KMS-11 (cell line): ENCODE measurements at regions not wholly inside any gene's neighbourhood (a gene's known extent, or its start where the extent isn't known, plus 50 kb on each side); places are given as distances from the start of the nearest gene placed in this dataset.

Source experiments
- H2AFZ ChIP-seq: fragments of 200-600 bp; sonication (generic); 2 replicates; pipeline ENCODE4 v1.6.1; 2016; ENCODE audit warnings: antibody characterized with exemption, mixed run types, low read depth
- H3K27ac ChIP-seq: fragments of 200-600 bp; sonication (generic); 2 replicates; pipeline ENCODE4 v1.6.1; 2016; ENCODE audit warnings: mild to moderate bottlenecking, mixed run types
- H3K27me3 ChIP-seq: fragments of 200-600 bp; sonication (generic); 2 replicates; pipeline ENCODE4 v1.6.1; 2017; ENCODE audit warnings: mild to moderate bottlenecking, low read depth, mixed run types, moderate library complexity; ENCODE audit not compliant: insufficient read depth
- H3K36me3 ChIP-seq: fragments of 200-600 bp; sonication (generic); 2 replicates; pipeline ENCODE4 v1.6.1; 2017; ENCODE audit warnings: mild to moderate bottlenecking, mixed run types; ENCODE audit not compliant: insufficient read depth
- H3K4me1 ChIP-seq: fragments of 200-600 bp; sonication (generic); 2 replicates; pipeline ENCODE4 v1.6.1; 2016; ENCODE audit warnings: mild to moderate bottlenecking, low read depth, mixed run types; ENCODE audit not compliant: poor library complexity, severe bottlenecking
- H3K4me2 ChIP-seq: fragments of 200-600 bp; sonication (generic); 2 replicates; pipeline ENCODE4 v1.7.0; 2016; ENCODE audit warnings: mild to moderate bottlenecking, mixed run types
- H3K4me3 ChIP-seq: fragments of 200-600 bp; sonication (generic); IDR thresholded peaks from 2 replicates; pipeline ENCODE4 v1.6.1; 2017; ENCODE audit warnings: low read depth, low read length, mixed read lengths; ENCODE audit not compliant: insufficient read depth
- H3K79me2 ChIP-seq: fragments of 200-600 bp; sonication (generic); 2 replicates; pipeline ENCODE4 v1.6.1; 2016; ENCODE audit warnings: low read depth, mixed run types; ENCODE audit not compliant: insufficient read depth
- H3K9ac ChIP-seq: fragments of 200-600 bp; sonication (generic); 2 replicates; pipeline ENCODE4 v1.6.1; 2016; ENCODE audit warnings: mild to moderate bottlenecking, mixed run types
- H4K20me1 ChIP-seq: fragments of 200-600 bp; sonication (generic); 2 replicates; pipeline ENCODE4 v1.6.1; 2016; ENCODE audit warnings: mild to moderate bottlenecking, mixed run types; ENCODE audit not compliant: insufficient read depth
- TF ChIP-seq, protein P1 (sequence below): fragments of 200-600 bp; sonication (generic); conservative IDR thresholded peaks from 2 replicates; pipeline ENCODE4 v1.6.1; 2017; ENCODE audit warnings: low read depth, mild to moderate bottlenecking, antibody characterized with exemption, low read length, moderate library complexity, mixed read lengths

DNA sequence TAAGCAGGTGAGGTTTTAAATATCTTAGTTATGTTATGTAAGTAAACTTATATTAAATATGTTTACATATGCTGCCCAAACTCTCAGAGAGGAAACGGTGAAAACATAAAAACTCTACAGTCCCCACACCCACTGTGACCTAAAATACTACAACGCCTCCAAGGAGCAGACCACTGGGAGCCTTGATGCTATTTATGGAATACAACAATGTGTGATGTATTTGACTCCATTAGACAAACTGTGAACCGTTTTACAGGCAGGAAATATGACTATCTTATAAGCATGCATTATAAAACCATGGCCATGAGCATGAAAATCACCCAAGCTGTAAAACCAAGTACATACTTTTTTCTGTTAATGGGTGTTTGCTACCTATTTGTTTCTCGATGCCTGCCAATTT lies 379.5 kb upstream of the TBL1XR1 start:
- H3K79me2 ChIP-seq = no peaks in the 10 kb centered on the region
- no peak overlapping the region for H3K9ac ChIP-seq
- no peaks in the 10 kb centered on the region for H3K27me3 ChIP-seq
- no peaks in the 10 kb centered on the region for H3K4me1 ChIP-seq
- no peak overlapping the region for H3K4me2 ChIP-seq
- no peak overlapping the region for H2AFZ ChIP-seq
- no peak overlapping the region for H3K27ac ChIP-seq
- H3K4me3 ChIP-seq = no peak overlapping the region
- no peaks in the 10 kb centered on the region for H4K20me1 ChIP-seq
- H3K36me3 ChIP-seq = no peaks in the 10 kb centered on the region
- TF ChIP-seq, protein P1, sequence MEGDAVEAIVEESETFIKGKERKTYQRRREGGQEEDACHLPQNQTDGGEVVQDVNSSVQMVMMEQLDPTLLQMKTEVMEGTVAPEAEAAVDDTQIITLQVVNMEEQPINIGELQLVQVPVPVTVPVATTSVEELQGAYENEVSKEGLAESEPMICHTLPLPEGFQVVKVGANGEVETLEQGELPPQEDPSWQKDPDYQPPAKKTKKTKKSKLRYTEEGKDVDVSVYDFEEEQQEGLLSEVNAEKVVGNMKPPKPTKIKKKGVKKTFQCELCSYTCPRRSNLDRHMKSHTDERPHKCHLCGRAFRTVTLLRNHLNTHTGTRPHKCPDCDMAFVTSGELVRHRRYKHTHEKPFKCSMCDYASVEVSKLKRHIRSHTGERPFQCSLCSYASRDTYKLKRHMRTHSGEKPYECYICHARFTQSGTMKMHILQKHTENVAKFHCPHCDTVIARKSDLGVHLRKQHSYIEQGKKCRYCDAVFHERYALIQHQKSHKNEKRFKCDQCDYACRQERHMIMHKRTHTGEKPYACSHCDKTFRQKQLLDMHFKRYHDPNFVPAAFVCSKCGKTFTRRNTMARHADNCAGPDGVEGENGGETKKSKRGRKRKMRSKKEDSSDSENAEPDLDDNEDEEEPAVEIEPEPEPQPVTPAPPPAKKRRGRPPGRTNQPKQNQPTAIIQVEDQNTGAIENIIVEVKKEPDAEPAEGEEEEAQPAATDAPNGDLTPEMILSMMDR = no peak

DNA sequence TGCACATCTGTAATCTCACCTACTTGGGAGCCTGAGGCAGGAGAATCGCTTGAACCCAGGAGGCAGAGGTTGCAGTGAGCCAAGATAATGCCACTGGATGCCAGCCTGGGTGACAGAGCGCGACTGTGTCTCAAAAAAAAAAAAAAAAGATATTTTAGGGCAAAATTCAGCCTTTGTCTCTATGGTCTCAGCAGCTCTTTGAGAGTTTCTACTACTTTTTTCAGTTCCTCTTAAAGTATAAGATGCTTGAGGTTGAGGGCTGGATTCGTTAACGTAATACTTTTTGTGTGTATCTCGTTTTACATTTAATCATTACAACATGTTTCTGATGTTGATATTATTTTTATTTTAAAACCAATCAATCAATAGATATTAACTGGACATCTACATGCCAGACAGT lies 381.2 kb upstream of the TBL1XR1 start:
- no peaks in the 10 kb centered on the region for H3K79me2 ChIP-seq
- no peak overlapping the region for H3K9ac ChIP-seq
- TF ChIP-seq, protein P1 = no peak
- no peak overlapping the region for H3K4me2 ChIP-seq
- no peaks in the 10 kb centered on the region for H3K4me1 ChIP-seq
- no peak overlapping the region for H3K27ac ChIP-seq
- no peaks in the 10 kb centered on the region for H4K20me1 ChIP-seq
- no peak overlapping the region for H3K4me3 ChIP-seq
- H3K36me3 ChIP-seq = no peaks in the 10 kb centered on the region
- no peak overlapping the region for H2AFZ ChIP-seq
- no peaks in the 10 kb centered on the region for H3K27me3 ChIP-seq

DNA sequence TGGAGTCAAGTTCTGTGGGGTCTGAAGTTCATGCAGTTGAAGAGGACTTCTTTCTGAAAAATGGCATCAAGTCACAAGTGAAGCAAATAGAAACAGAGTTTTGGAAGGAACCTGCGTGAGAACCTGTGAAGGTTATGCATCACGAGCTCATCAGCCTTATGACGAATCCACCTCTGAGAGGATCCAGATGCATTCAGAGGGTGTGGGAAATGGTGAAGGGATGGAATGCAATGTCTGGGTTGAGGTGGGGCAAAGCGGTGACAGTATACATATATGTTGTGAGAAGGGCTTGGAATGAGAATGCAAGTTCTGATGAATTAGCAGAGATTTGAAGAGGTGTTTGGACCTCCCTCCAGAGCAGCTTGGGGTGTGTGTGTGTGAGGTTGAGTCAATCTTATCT lies 382.1 kb upstream of the TBL1XR1 start:
- Histone ChIP-seq H3K27ac (no peak overlapping the region), H3K4me2 (no peak overlapping the region), H3K36me3 (no peaks in the 10 kb centered on the region), H3K9ac (no peak overlapping the region), H3K79me2 (no peaks in the 10 kb centered on the region), H2AFZ (no peak overlapping the region), H3K27me3 (no peaks in the 10 kb centered on the region), H4K20me1 (no peaks in the 10 kb centered on the region), H3K4me1 (no peaks in the 10 kb centered on the region), H3K4me3 (no peak overlapping the region)
- TF ChIP-seq, protein P1 = no peak

DNA sequence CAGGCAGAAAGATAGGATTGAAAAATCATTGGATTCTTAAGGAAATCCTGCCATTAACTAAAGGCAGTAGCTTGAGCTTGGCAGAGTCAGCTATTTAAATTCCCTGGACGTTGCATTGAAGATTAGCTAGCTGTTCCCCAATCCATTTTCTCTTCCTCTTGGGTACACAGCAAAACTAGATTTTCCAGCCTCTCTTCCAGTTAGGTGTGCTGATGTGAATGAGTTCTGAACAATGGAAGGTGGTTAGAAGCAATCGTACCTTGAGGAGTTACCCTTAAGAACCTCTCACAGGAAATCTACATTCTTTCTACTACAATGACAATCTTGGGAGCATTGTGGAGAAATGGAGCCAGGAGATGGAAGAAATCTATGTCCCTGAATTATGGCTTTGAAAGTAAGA lies 383.2 kb upstream of the TBL1XR1 start:
- no peak overlapping the region for H3K27ac ChIP-seq
- no peaks in the 10 kb centered on the region for H3K27me3 ChIP-seq
- no peak overlapping the region for H3K9ac ChIP-seq
- H4K20me1 ChIP-seq = no peaks in the 10 kb centered on the region
- TF ChIP-seq, protein P1 = no peak
- no peaks in the 10 kb centered on the region for H3K4me1 ChIP-seq
- H3K36me3 ChIP-seq = no peaks in the 10 kb centered on the region
- H2AFZ ChIP-seq = no peak overlapping the region
- no peak overlapping the region for H3K4me3 ChIP-seq
- H3K79me2 ChIP-seq = no peaks in the 10 kb centered on the region
- H3K4me2 ChIP-seq = no peak overlapping the region

DNA sequence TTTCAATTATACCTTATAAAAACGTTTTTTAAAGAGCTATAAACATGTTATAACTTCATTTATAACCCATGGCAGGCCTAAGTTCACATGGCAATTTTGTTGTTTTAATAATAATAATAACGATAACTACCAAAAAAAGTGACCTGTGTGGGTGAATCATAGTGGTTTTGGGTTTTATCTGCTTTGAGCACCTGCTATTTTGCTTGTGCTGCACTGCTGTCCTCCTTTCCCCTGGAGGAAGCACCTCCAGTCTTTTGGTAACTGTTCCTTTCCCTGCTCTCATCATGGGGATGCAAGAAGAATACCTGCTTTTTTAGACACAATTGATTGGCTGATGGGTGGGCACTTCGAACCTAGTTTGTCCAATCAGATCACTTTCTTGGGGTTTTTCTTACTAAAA lies 388.0 kb upstream of the TBL1XR1 start:
- Histone ChIP-seq H2AFZ (no peak overlapping the region), H3K27me3 (no peaks in the 10 kb centered on the region)
- TF ChIP-seq, protein P1 = no peak

More for the DNA sequence above, 388.0 kb upstream of the TBL1XR1 start:
- Histone ChIP-seq H3K4me3 (no peak overlapping the region), H3K36me3 (no peaks in the 10 kb centered on the region), H4K20me1 (no peaks in the 10 kb centered on the region), H3K4me2 (no peak overlapping the region), H3K9ac (no peak overlapping the region), H3K79me2 (no peaks in the 10 kb centered on the region), H3K27ac (no peak overlapping the region), H3K4me1 (peaks cover 18% of the 10 kb centered on the region)
